Ovary (tissue), 7 donors: ENCODE measurements at regions not wholly inside any gene's neighbourhood (a gene's known extent, or its start where the extent isn't known, plus 50 kb on each side); places are given as distances from the start of the nearest gene placed in this dataset.

Source experiments
- DNase-seq, 5 donors: peaks; one replicate each; pipeline ENCODE4 v3.0.0-alpha.2; 2019 to 2020
- H3K27ac ChIP-seq, 2 donors: fragments of 200-600 bp; one replicate each; pipeline versions ENCODE4 v1.5.1 to v1.8.0; 2019 to 2022
- H3K27me3 ChIP-seq: fragments of 200-600 bp; one replicate; pipeline ENCODE4 v1.8.0; 2022
- H3K36me3 ChIP-seq: fragments of 200-600 bp; sonication (generic); one replicate; pipeline ENCODE4 v1.5.1; 2019
- H3K4me1 ChIP-seq: one replicate; pipeline ENCODE4 v1.8.1; 2013; ENCODE audit warnings: mild to moderate bottlenecking, moderate library complexity; ENCODE audit not compliant: insufficient read depth
- H3K4me3 ChIP-seq: fragments of 200-600 bp; sonication (generic); one replicate; pipeline ENCODE4 v1.5.1; 2017
- H3K9me3 ChIP-seq, 2 donors: fragments of 200-600 bp in 1 of 2; sonication (generic) in 1 of 2; one replicate each; pipeline versions ENCODE4 v1.5.1 to v1.8.1; 2013 to 2019; ENCODE audit warnings: mild to moderate bottlenecking in 1 of 2, moderate library complexity in 1 of 2
- CTCF ChIP-seq, 3 donors: fragments of 450-650 bp in 2 of 3; fragments of 200-600 bp in 1 of 3; IDR thresholded peaks; one replicate each; pipeline versions ENCODE4 v1.5.1 to v1.8.0; 2016 to 2022; ENCODE audit warnings: antibody characterized with exemption in 3 of 3, mild to moderate bottlenecking in 1 of 3
- EP300 ChIP-seq: sonication (generic); formaldehyde crosslinking; IDR thresholded peaks from one replicate; pipeline ENCODE4 v1.6.1; 2017; ENCODE audit warnings: antibody characterized with exemption
- POLR2A ChIP-seq: fragments of 450-650 bp; IDR thresholded peaks from one replicate; pipeline ENCODE4 v1.6.1; 2017; ENCODE audit warnings: antibody characterized with exemption, mild to moderate bottlenecking, moderate library complexity
- WGBS, 3 donors: extraction: QIAGEN DNeasy Blood & Tissue Kit in 1 of 3; methylation state at CpG; one replicate each; pipeline versions ENCODE4 v1.1.5 to v1.1.7; 2013 to 2017; 5-methylcytosine and 5-hydroxymethylcytosine counted together
- intact Hi-C, 4 donors: fragments of 100-400 bp; cut with DNase I; formaldehyde crosslinking; loops; one replicate each; pipeline versions ENCODE4 v1.11.0 to v1.15.1; 2022 to 2023
- donor health status: DM: no; HTN: no; CAD: no; lungs with moderate emphysema.
- donor health status: DM: no; HTN: no; CAD: no.
- donor health status: Bipolar disorder and iron deficiency.
- donor health status: DM: no; HTN: no; CAD: no.
- donor health status: DM: yes; HTN: yes; CAD: no.

DNA sequence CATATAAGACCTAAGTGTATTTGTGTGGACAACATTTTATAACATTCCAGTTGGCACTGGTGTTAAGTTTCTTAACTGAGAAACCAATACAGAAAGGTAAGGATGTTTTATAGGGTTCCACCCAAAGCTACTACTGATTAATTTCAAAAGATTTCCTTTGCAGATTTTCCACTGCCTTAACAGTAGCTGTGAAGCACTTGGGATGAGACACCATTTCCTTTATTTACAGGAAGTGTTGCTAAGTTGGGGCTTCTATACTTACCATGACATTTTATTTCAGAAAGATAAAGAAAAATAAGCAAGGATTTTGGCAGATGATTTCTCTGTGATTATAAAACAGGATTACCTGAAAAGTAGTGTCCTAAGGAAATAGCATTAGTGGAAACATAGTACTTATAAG lies 234.3 kb downstream of the CALCRL start:
- no peak overlapping the region for H3K4me3 ChIP-seq
- H3K4me1 ChIP-seq: no peaks in the 10 kb centered on the region
- no peaks in the 10 kb centered on the region for H3K9me3 ChIP-seq
- H3K36me3 ChIP-seq: no peaks in the 10 kb centered on the region
- intact Hi-C loops: no loop called here
- no peaks in the 10 kb centered on the region for H3K27me3 ChIP-seq
- H3K27ac ChIP-seq: no peak overlapping the region
- TF ChIP-seq POLR2A (no peak), EP300 (no peak), CTCF (IDR thresholded peaks at IDR 0.05) (no peak)
- no peak for DNase-seq

DNA sequence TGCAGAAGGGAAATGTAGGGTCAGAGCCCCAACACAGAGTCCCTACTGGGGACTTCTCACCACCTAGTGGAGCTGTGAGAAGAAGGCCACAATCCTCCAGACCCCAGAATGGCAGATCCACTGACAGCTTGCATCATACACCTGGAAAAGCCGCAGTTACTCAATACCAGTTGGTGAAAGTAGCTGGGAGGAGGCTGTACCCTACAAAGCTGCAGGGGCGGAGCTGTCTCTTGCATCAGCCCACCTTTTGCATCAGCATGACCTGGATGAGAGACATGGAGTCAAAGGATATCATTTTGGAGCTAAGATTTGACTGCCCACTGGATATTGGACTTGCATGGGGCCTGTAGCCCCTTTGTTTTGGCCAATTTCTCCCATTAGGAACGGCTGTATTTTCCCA lies 237.3 kb downstream of the CALCRL start:
- Histone ChIP-seq H3K27ac (no peak overlapping the region), H3K4me3 (no peak overlapping the region), H3K27me3 (no peaks in the 10 kb centered on the region), H3K4me1 (no peaks in the 10 kb centered on the region), H3K9me3 (no peaks in the 10 kb centered on the region), H3K36me3 (no peaks in the 10 kb centered on the region)
- TF ChIP-seq CTCF (IDR thresholded peaks at IDR 0.05) (no peak), EP300 (no peak), POLR2A (no peak)
- no peak for DNase-seq
- intact Hi-C loops: no loop called here
- 65 to 87% (median 79%) methylated on average over 3 of the region's 3 CpGs for WGBS, 3 donors

DNA sequence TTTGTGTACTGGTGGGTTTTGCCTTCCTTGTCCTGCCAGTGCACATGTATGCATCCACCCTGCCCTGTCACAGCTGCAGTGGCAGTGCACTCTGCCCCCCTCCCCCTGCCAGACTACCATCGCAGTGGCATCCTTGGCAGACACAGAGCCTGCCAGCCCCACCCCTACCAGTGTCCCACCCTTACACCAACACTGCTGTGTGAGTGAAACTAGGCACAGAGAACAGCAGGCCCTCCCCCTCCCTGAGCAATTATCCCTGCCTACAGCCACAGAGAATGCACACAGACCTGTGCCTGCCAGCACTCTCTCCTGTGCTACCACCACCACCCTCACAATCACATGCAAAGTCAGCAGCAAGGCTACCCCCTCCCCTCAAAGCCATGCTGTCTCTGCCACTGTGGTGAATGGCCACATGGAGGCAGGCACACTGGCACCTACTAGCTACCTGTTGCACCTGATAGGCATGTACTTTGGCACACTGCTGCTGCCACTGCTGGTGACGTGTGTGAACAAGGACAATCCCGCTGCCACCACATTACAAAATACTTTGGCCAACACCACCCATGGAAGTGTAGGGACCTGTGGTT lies 239.8 kb downstream of the CALCRL start:
- WGBS, 3 donors: 94 to 98% (median 95%) methylated on average over 3 of the region's 3 CpGs
- Histone ChIP-seq H3K36me3 (no peaks in the 10 kb centered on the region), H3K27ac (no peak overlapping the region), H3K4me3 (no peak overlapping the region), H3K4me1 (no peaks in the 10 kb centered on the region), H3K9me3 (no peaks in the 10 kb centered on the region), H3K27me3 (no peaks in the 10 kb centered on the region)
- DNase-seq: no peak
- intact Hi-C loops: no loop called here
- TF ChIP-seq POLR2A: no peak
- TF ChIP-seq CTCF (IDR thresholded peaks at IDR 0.05): no peak
- TF ChIP-seq EP300: no peak

- Histone ChIP-seq H3K9me3 (no peaks in the 10 kb centered on the region), H3K36me3 (no peaks in the 10 kb centered on the region), H3K27ac (no peak overlapping the region), H3K27me3 (no peaks in the 10 kb centered on the region), H3K4me1 (no peaks in the 10 kb centered on the region), H3K4me3 (no peak overlapping the region)
- 84 to 85% (median 84%) methylated on average over 2 of the region's 2 CpGs for WGBS, 3 donors
- DNase-seq: no peak
- intact Hi-C loops: no loop called here
- TF ChIP-seq CTCF (IDR thresholded peaks at IDR 0.05): no peak
- no peak for TF ChIP-seq POLR2A
- TF ChIP-seq EP300: no peak
Observed at GRCh38 chr2:187207126-187207525, 240.9 kb downstream of the CALCRL start.
